GM19239 (cell line): ENCODE measurements at regions not wholly inside any gene's neighbourhood (a gene's known extent, or its start where the extent isn't known, plus 50 kb on each side); places are given as distances from the start of the nearest gene placed in this dataset.
"Not testable (repeated sequence)": the region's sequence is repeated elsewhere in the genome, so short reads cannot be mapped to it uniquely, and the experiment has no call there.

Source experiments
- DNase-seq: peaks from one replicate; pipeline ENCODE4 v3.0.0; 2011; ENCODE audit warnings: low spot score; ENCODE audit not compliant: insufficient read length
- FAIRE-seq: peaks from 2 replicates; lab custom pipeline; 2011; peaks lifted over from hg19 to GRCh38; lab: Jason Lieb, UNC

DNA sequence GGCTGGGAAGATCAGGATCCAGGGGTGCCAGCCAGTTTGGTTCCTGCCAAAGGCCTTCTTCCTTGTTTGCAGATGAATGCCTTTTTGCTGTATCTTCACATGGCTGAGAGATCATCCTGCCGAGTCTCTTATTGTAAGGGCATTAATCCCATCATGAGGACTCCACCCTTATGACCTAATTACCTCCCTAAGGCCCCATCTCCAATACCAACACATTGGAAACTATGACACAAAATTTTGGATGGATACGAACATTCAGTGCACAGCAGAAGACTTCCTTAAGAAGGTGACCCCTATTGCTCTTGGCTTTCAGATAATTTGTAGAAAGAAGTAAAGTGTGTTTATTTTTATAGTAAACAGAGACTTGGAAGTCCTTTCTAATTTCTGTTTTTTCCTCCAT, 1164.7 kb upstream of the CDH8 start:
- DNase-seq (no peak), FAIRE-seq (no peak)

DNA sequence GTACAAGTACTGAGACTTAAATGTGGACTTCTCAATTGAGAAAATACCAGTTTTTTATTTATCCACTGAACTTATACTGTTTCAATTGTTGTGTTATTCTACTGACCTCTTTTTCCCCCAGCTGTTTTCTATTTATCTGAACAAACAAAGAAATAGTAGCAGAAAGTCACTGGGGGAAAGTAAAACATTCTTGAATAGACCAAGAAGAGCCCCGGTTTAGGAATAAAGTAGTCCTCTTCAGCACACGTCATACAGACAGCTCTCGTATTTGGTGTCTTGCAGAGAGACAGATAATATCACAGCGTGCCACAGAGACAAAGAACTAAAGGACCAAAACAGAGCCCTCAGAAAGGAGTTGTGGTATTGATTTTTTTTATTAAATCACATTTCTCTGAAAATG, 1159.1 kb upstream of the CDH8 start:
- FAIRE-seq (no peak), DNase-seq (no peak)

- FAIRE-seq, result no peak
These were observed 1156.7 kb upstream of the CDH8 start for GRCh38 chr16:63192980-63193379.

DNA sequence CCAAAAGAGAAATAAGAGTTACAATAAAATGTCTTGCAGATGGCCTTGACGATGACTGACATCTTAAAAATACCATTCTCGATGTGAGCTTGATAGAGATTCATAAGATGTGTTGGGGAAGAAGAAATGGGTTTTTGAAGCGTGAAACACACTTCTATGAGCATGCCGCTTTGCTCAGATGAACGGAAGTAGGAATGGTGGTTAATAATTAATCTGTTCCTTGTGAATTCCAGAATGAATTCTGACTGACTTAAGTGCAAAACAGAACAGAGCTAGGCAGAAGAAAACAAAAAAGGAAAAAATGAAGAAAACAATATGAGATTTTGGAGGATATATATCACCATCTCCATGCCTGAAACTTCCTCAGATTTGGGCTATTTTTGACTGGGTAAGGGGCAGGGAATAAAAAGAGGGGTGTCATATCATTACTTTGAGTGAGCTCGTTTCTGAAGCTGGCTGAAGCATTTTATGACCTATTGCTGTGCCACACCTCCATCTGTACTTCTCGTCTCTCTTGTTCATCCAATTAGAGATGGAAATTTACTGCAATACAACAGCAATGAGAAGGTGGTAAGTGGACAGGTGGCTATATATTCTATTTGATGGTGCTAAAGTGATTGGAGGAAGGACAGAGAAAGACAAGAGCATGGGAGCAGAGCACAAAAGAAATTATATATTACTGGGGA, 1152.0 kb upstream of the CDH8 start:
- no peak for DNase-seq
- no peak for FAIRE-seq

More at GRCh38 chr16:63192980-63193379, 1156.7 kb upstream of the CDH8 start:
- no peak for DNase-seq

- DNase-seq, result no peak
- FAIRE-seq, result no peak
These were observed 1151.4 kb upstream of the CDH8 start for GRCh38 chr16:63187638-63188037.

DNA sequence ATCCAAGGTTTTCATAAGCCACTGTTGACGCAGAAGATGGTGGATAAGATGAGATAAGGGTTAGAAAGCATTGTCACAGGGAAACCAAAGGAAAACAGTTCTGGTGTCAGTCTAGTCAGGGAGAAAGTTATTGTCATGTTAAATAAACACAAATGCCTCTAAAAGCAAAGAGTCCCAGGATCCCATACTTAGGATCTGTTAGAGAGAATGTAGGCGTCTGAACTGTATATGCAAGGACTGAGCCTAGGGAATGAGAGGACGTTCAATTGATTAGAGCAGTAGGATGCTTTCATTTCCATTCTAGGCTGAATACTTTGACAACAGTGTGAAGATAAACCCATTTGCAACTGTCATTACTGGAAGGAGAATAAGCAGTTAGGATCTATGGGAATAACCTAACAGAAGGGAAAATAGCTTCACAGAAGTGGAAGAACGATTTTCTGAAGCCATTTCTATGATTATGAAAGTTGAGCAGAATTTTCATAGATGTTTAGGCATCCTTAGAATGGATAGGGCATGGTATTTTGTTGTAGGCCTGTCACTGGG, 1149.1 kb upstream of the CDH8 start:
- FAIRE-seq (no peak), DNase-seq (no peak)

- FAIRE-seq, result no peak
- no peak for DNase-seq
These were observed 1147.5 kb upstream of the CDH8 start for GRCh38 chr16:63183743-63184142.

- no peak for FAIRE-seq
- no peak for DNase-seq
These were observed 1139.1 kb upstream of the CDH8 start for GRCh38 chr16:63175313-63175712.

DNA sequence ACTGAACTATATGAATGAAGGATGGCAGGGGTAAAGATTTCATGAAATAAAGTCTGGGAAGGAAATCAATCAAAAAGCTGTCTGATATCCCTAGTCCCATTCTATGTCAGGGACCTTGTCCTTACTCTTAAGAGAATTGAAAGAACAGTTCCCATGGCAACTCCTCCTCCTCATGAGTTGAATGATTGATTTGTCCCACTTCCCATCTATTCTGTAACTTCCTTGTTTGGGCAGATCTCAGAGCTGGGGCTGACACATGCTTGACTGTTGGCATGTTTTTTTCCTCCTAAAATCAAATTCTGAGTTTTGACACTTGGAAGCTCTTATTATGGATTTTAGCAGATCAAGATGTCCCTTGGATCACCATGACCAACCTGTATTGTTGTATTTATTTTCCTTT, 1138.6 kb upstream of the CDH8 start:
- FAIRE-seq (no peak), DNase-seq (no peak)

DNA sequence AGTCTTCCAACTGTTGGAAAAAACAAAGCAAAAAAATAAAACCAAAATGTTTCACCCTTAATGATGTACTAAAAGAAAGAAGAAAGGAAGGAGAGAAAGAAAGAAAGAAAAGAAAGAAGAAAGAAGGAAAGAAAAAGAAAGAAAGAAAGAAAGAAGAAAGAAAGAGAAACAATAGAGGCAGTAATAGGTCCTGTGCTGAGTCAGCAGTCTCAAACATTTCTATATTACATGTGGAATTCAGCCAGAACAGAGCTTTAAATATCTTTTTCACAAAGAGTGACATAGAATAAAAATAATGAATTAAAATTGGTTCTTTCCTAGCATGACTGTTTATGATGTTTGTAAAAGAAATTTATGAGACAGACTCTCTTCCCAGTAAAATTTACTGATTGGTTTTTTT, 1135.3 kb upstream of the CDH8 start:
- FAIRE-seq (no peak), DNase-seq (no peak)

GRCh38 chr16:63169100-63169499, 1132.9 kb upstream of the CDH8 start:
- no peak for FAIRE-seq

DNA sequence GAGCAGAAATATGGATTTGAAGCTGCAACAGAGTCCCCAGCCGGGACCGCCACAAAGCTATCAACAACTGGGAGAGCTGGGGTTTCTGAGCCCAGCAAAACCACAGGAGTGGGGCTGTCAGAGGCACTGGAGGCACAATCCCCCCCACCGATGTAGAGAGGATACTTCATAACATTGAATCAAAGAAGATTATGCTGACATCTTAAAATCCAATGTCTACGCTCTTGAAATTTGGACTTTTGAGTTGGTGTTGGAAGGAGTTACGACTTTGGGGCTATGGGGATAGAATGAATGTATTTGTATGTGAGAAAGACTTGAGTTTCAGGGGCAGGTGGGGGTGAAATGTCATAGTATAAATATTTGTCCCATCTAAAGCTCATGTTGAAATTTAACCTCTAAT, 1121.6 kb upstream of the CDH8 start:
- FAIRE-seq, result no peak
- no peak for DNase-seq

More at GRCh38 chr16:63169100-63169499, 1132.9 kb upstream of the CDH8 start:
- no peak for DNase-seq

DNA sequence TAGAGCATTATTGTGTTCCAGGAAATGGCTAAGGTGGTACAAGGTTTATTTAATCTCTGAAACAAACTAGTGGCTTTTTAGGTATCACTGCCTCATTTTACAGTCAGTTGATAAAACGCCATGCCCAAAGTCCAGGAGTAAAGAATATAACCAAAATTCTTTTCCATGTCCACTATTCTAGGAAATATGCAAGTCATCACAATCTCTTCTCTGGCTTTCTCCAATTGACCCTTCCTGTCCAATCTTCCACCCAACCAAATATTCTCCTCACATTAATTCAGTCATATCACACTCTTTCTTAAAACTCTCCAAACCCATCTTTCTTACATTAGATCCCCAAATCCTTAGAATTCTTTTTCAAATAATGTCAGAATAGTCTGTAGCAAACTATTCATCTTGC, 1110.0 kb upstream of the CDH8 start:
- DNase-seq (no peak), FAIRE-seq (no peak)

DNA sequence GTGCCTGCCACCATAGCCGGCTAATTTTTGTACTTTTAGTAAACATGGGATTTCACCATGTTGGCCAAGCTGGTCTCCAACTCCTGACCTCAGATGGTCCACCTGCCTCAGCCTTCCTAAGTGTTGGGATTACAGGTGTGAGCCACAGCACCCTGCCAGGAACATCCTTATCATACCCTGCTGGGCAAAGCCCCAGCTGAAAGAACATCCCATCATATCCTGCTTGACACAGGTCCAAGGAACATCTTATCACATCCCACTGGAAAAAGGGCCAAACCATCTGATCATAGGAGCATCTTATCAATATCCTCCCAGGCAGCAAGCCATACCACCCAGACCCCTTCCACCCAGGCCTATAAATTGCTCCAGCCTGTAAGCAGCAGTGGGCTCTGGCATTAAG, 1109.2 kb upstream of the CDH8 start:
- FAIRE-seq, result no peak
- DNase-seq, result no peak

- FAIRE-seq, result no peak
- DNase-seq, result no peak
These were observed 1098.8 kb upstream of the CDH8 start for GRCh38 chr16:63135069-63135468.

DNA sequence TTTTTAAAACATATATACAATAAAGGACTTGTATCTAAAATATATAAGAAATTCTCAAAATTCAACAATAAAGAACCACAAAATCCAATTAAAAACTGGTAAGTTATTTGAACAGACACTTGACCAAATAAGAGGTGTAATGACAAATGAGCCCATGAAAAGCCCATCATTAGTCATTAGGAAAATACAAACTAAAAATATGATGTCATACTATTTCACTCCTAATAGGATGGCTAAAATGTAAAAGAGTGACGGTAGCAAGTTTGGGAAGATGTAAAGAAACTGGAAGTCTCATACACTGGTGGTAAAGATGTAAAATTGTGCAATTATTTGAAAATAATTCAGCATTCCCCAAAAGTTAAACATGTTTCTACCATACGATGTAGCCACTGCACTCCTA, 1095.3 kb upstream of the CDH8 start:
- FAIRE-seq (no peak), DNase-seq (no peak)

- no peak for DNase-seq
- no peak for FAIRE-seq
These were observed 1094.7 kb upstream of the CDH8 start for GRCh38 chr16:63130942-63131341.

- no peak for FAIRE-seq
- DNase-seq, result no peak
These were observed 1093.3 kb upstream of the CDH8 start for GRCh38 chr16:63129411-63130125.

DNA sequence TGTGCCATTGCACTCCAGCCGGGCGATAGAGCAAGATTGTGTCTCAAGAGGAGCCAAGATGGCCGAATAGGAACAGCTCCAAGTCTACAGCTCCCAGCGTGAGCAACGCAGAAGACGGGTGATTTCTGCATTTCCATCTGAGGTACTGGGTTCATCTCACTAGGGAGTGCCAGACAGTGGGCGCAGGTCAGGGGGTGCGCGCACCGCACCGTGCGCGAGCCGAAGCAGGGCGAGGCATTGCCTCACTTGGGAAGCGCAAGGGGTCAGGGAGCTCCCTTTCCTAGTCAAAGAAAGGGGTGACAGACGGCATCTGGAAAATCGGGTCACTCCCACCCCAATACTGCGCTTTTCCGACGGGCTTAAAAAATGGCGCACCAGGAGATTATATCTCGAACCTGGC, 1083.7 kb upstream of the CDH8 start:
- not testable (repeated sequence) for FAIRE-seq, DNase-seq

GRCh38 chr16:63100082-63100481, 1063.8 kb upstream of the CDH8 start:
- DNase-seq (no peak), FAIRE-seq (no peak)

DNA sequence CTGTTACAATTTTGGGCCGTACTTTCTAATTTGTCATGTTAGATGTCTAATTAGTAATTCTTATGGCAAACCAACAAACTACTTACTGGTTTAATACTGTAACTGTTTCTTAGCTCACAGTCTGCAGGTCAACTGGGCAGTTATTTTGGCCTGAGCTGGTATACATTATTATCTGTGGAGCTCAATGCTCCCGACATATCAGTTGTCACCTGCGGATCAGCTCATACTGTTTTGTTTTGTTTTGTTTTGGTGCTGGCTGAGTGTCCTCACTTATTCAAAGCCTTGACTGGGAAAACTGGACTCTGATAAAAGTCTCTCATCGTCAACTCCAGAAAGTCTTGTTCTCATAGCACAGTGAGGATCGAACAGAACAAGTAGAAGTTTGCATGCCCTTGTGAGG, 1060.6 kb upstream of the CDH8 start:
- no peak for DNase-seq

GRCh38 chr16:63092736-63093135, 1056.5 kb upstream of the CDH8 start:
- FAIRE-seq (no peak), DNase-seq (no peak)

More for the DNA sequence above, 1060.6 kb upstream of the CDH8 start:
- FAIRE-seq, result no peak
